ENCODE measurements at regions not wholly inside any gene's neighbourhood (a gene's known extent, or its start where the extent isn't known, plus 50 kb on each side); places are given as distances from the start of the nearest gene placed in this dataset.

GRCh38 chr14:53304726-53305381 lies 151.7 kb upstream of the DDHD1 start:
- Histone ChIP-seq H3T11ph (ENCODE audit: low read length) (no peak overlapping the region), H2BK20ac (ENCODE audit: low read depth, low read length, poor library complexity, severe bottlenecking) (no peak overlapping the region), H3K9me3 (ENCODE audit: control insufficient read depth, low read depth, low read length) (no peaks in the 10 kb centered on the region), H3K79me1 (ENCODE audit: insufficient read depth, low read depth, low read length, poor library complexity, severe bottlenecking) (no peaks in the 10 kb centered on the region), H2AFZ (ENCODE audit: low read length) (no peak overlapping the region), H4K5ac (ENCODE audit: insufficient read length, low read depth, low read length) (no peak overlapping the region), H3K23me2 (ENCODE audit: insufficient read length, low read depth, low read length, poor library complexity, severe bottlenecking) (no peaks in the 10 kb centered on the region), H3K4me2 (ENCODE audit: insufficient read depth, insufficient read length, low read length) (no peak overlapping the region), H2BK12ac (ENCODE audit: insufficient read length, low read depth, low read length) (no peak overlapping the region), H3K27me3 (ENCODE audit: insufficient read depth, low read length) (no peaks in the 10 kb centered on the region), H4K91ac (ENCODE audit: insufficient read length, low read depth, low read length) (no peak overlapping the region), H4K20me1 (ENCODE audit: control insufficient read depth, insufficient read depth, insufficient read length) (no peaks in the 10 kb centered on the region), H3K18ac (ENCODE audit: insufficient read length, low read depth, low read length) (no peak overlapping the region), H4K8ac (replicated peaks; ENCODE audit: insufficient read length, low read depth, low read length) (no peak overlapping the region), H2BK15ac (ENCODE audit: low read depth, low read length) (no peak overlapping the region), H3K23ac (ENCODE audit: insufficient read length, low read depth, low read length) (no peak overlapping the region), H3K4me1 (ENCODE audit: insufficient read depth, low read length) (no peaks in the 10 kb centered on the region), H3K79me2 (ENCODE audit: insufficient read depth, low read length) (no peaks in the 10 kb centered on the region), H3K56ac (ENCODE audit: insufficient read length, low read depth, low read length) (no peak overlapping the region), H3K27ac (ENCODE audit: insufficient read length, low read depth, low read length) (no peak overlapping the region), H3K9ac (ENCODE audit: extremely low read depth, insufficient read length, low read length) (no peak overlapping the region), H2AK5ac (ENCODE audit: insufficient read length, low read length) (no peak overlapping the region), H2BK5ac (ENCODE audit: insufficient read length, low read length) (no peak overlapping the region), H3K4ac (ENCODE audit: low read depth, low read length) (no peak overlapping the region), H3K14ac (ENCODE audit: insufficient read depth, low read length) (no peak overlapping the region), H2BK120ac (ENCODE audit: low read depth, low read length, poor library complexity, severe bottlenecking) (no peak overlapping the region)
- no peak for DNase-seq
- TF ChIP-seq CTCF (conservative IDR thresholded peaks at IDR 0.05): no peak
- no CpG with 5 or more reads among the region's 3 CpGs for WGBS (ENCODE audit: extremely low coverage, insufficient read length, low lambda C conversion rate)
- Mint-ChIP-seq H3K4me1 (peaks cover 0 to 3% of the 10 kb centered on the region in 2 experiments; a peak in 1 of 4 replicates), H3K36me3 (ENCODE audit: insufficient read depth in 1 of 3, low read depth in 3 of 3) (peaks cover 2 to 10% (median 3%) of the 10 kb centered on the region in 3 experiments; a peak in 5 of 7 replicates), H3K27me3 (ENCODE audit: low read depth) (peaks cover 2% of the 10 kb centered on the region; the same call in 1 of the 2 replicates), H3K27ac (no peak overlapping the region; a peak in 1 of 7 replicates), H3K9me3 (peaks cover 6 to 8% of the 10 kb centered on the region in 2 experiments), H3K4me3 (no peak overlapping the region)
